Amniotic epithelial cell (primary cell): ENCODE measurements at regions not wholly inside any gene's neighbourhood (a gene's known extent, or its start where the extent isn't known, plus 50 kb on each side); places are given as distances from the start of the nearest gene placed in this dataset.
"Not testable (repeated sequence)": the region's sequence is repeated elsewhere in the genome, so short reads cannot be mapped to it uniquely, and the experiment has no call there.

Source experiments
- DNase-seq: peaks from one replicate; pipeline ENCODE4 v3.0.0-alpha.2; 2010; ENCODE audit warnings: low read depth

GRCh38 chr4:115219315-115219860 is 106.0 kb upstream of the NDST4 start:
- DNase-seq, result no peak

- no peak for DNase-seq
These were observed 102.5 kb upstream of the NDST4 start for GRCh38 chr4:115215935-115216334.

- DNase-seq, result no peak
These were observed 100.3 kb upstream of the NDST4 start for GRCh38 chr4:115213716-115214115.

GRCh38 chr4:115201042-115201330 is 87.6 kb upstream of the NDST4 start:
- no peak for DNase-seq

GRCh38 chr4:115200201-115201041 is 87.0 kb upstream of the NDST4 start:
- not testable (repeated sequence) for DNase-seq

- not testable (repeated sequence) for DNase-seq
These were observed 81.2 kb upstream of the NDST4 start for GRCh38 chr4:115194612-115195011.

- DNase-seq, result no peak
These were observed 77.1 kb upstream of the NDST4 start for GRCh38 chr4:115190529-115190928.

GRCh38 chr4:115187136-115187535 is 73.7 kb upstream of the NDST4 start:
- DNase-seq, result no peak

GRCh38 chr4:115179438-115180062 is 66.1 kb upstream of the NDST4 start:
- DNase-seq, result not testable (repeated sequence)

- not testable (repeated sequence) for DNase-seq
These were observed 65.3 kb upstream of the NDST4 start for GRCh38 chr4:115178687-115179086.

GRCh38 chr4:115171220-115171619 is 57.8 kb upstream of the NDST4 start:
- DNase-seq, result no peak

GRCh38 chr4:115165503-115165902 is 52.1 kb upstream of the NDST4 start:
- peak; percentile 1 for DNase-seq
